H1 (cell line): ENCODE measurements at regions not wholly inside any gene's neighbourhood (a gene's known extent, or its start where the extent isn't known, plus 50 kb on each side); places are given as distances from the start of the nearest gene placed in this dataset.

Source experiments
- CTCF ChIA-PET: fragments of 300-600 bp; sonication (Branson Sonifier 250); formaldehyde crosslinking; loops from one replicate; lab custom pipeline; 2021; ENCODE audit not compliant: partially characterized antibody; lab: Charles Lee
- POLR2A ChIA-PET: fragments of 300-600 bp; sonication (Branson Sonifier 250); formaldehyde crosslinking; loops from one replicate; lab custom pipeline; 2021; ENCODE audit warnings: inconsistent platforms; ENCODE audit not compliant: partially characterized antibody; lab: Charles Lee
- DNase-seq, 2 experiments: peaks; one replicate each; pipeline versions ENCODE4 v3.0.0 to v3.0.0-alpha.2; 2010 to 2022; ENCODE audit warnings: low spot score in 2 of 2, low read depth in 1 of 2, mixed read lengths in 1 of 2
- FAIRE-seq: peaks from 2 replicates; lab custom pipeline; 2011; peaks lifted over from hg19 to GRCh38; lab: Jason Lieb, UNC
- H2AFZ ChIP-seq: 2 replicates; pipeline ENCODE4 v1.8.1; 2012; ENCODE audit warnings: low read length, inconsistent platforms
- H2AK5ac ChIP-seq: 2 replicates; pipeline ENCODE4 v1.6.1; 2013; ENCODE audit warnings: low read depth, low read length
- H2BK120ac ChIP-seq: replicated peaks from 2 replicates; pipeline ENCODE3; 2013; ENCODE audit warnings: low read depth, low read length, inconsistent platforms
- H2BK12ac ChIP-seq: 2 replicates; pipeline ENCODE4 v1.6.1; 2013; ENCODE audit warnings: low read depth, low read length
- H2BK15ac ChIP-seq: 2 replicates; pipeline ENCODE4 v1.6.1; 2013; ENCODE audit warnings: low read length
- H2BK20ac ChIP-seq: 2 replicates; pipeline ENCODE4 v1.6.1; 2013; ENCODE audit warnings: low read length
- H2BK5ac ChIP-seq: 2 replicates; pipeline ENCODE4 v1.6.1; 2013; ENCODE audit warnings: low read depth, low read length
- H3K14ac ChIP-seq: 2 replicates; pipeline ENCODE4 v1.6.1; 2013; ENCODE audit warnings: inconsistent platforms; ENCODE audit not compliant: insufficient read length
- H3K18ac ChIP-seq: 2 replicates; pipeline ENCODE4 v1.6.1; 2013; ENCODE audit warnings: low read length; ENCODE audit errors: extremely low read depth
- H3K23ac ChIP-seq: 2 replicates; pipeline ENCODE4 v1.6.1; 2013; ENCODE audit warnings: inconsistent platforms; ENCODE audit not compliant: insufficient read length
- H3K23me2 ChIP-seq: 2 replicates; pipeline ENCODE4 v1.6.1; 2013; ENCODE audit warnings: low read depth, low read length
- H3K27ac ChIP-seq: 2 replicates; pipeline ENCODE4 v1.6.1; 2011; ENCODE audit warnings: low read depth, low read length, inconsistent platforms
- H3K27me3 ChIP-seq, 4 experiments: replicated peaks in 1 of 4; 1 replicate in 1 of 4; 2 replicates in 3 of 4; pipeline versions ENCODE4 v1.6.1 to v1.8.1; 2011 to 2013; ENCODE audit warnings: low read length in 3 of 4, mild to moderate bottlenecking in 3 of 4, inconsistent platforms in 2 of 4, mixed read lengths in 2 of 4, moderate library complexity in 1 of 4; ENCODE audit not compliant: control insufficient read depth in 3 of 4, insufficient read depth in 3 of 4; ENCODE audit errors: extremely low read depth in 1 of 4
- H3K36me3 ChIP-seq, 4 experiments: 2 replicates each; pipeline versions ENCODE4 v1.6.1 to v1.8.1; 2011 to 2013; ENCODE audit warnings: mild to moderate bottlenecking in 4 of 4, low read length in 3 of 4, moderate library complexity in 2 of 4, control low read depth in 1 of 4, inconsistent platforms in 1 of 4; ENCODE audit not compliant: insufficient read depth in 4 of 4, control insufficient read depth in 2 of 4
- H3K4ac ChIP-seq: replicated peaks from 2 replicates; pipeline ENCODE3; 2013; ENCODE audit warnings: low read length, low read depth, mixed read lengths, inconsistent platforms; ENCODE audit not compliant: insufficient read length
- H3K4me1 ChIP-seq, 4 experiments: replicated peaks in 1 of 4; 1 replicate in 1 of 4; 2 replicates in 3 of 4; pipeline versions ENCODE4 v1.6.1 to v1.8.1; 2011 to 2013; ENCODE audit warnings: low read length in 3 of 4, inconsistent platforms in 2 of 4, mixed read lengths in 1 of 4; ENCODE audit not compliant: insufficient read depth in 4 of 4, control insufficient read depth in 3 of 4
- H3K4me2 ChIP-seq, 2 experiments: 2 replicates each; pipeline versions ENCODE4 v1.6.1 to v1.8.1; 2011 to 2013; ENCODE audit warnings: low read depth in 2 of 2, low read length in 2 of 2, control low read depth in 1 of 2, inconsistent platforms in 1 of 2, mild to moderate bottlenecking in 1 of 2; ENCODE audit not compliant: insufficient read depth in 1 of 2
- H3K4me3 ChIP-seq, 4 experiments: fragments of 200-600, 300-600 bp in 1 of 4; sonication (generic), shearing (Covaris generic), sonication (Bioruptor Twin) in 1 of 4; 2 replicates each; pipeline versions ENCODE4 v1.5.1 to v1.8.1; 2011 to 2016; ENCODE audit warnings: low read length in 4 of 4, low read depth in 3 of 4, control low read depth in 2 of 4, inconsistent platforms in 2 of 4, mild to moderate bottlenecking in 2 of 4, mixed read lengths in 1 of 4, moderate library complexity in 1 of 4; ENCODE audit not compliant: insufficient read depth in 2 of 4; ENCODE audit errors: extremely low read depth in 1 of 4
- H3K56ac ChIP-seq: replicated peaks from 2 replicates; pipeline ENCODE3; 2013; ENCODE audit warnings: low read depth, mild to moderate bottlenecking, mixed read lengths, low read length, inconsistent platforms; ENCODE audit not compliant: insufficient read length
- H3K79me1 ChIP-seq: 2 replicates; pipeline ENCODE4 v1.6.1; 2013; ENCODE audit warnings: low read depth, low read length, control low read depth
- H3K79me2 ChIP-seq, 2 experiments: 2 replicates each; pipeline versions ENCODE4 v1.6.1 to v1.8.1; 2012 to 2013; ENCODE audit warnings: low read length in 2 of 2, mild to moderate bottlenecking in 2 of 2, inconsistent platforms in 1 of 2; ENCODE audit not compliant: insufficient read depth in 2 of 2, control insufficient read depth in 1 of 2
- H3K9ac ChIP-seq, 4 experiments: replicated peaks in 1 of 4; 1 replicate in 1 of 4; 2 replicates in 3 of 4; pipeline versions ENCODE4 v1.6.1 to v1.8.1; 2011 to 2013; ENCODE audit warnings: low read depth in 3 of 4, low read length in 3 of 4, control low read depth in 2 of 4, mild to moderate bottlenecking in 2 of 4, moderate library complexity in 2 of 4, inconsistent platforms in 1 of 4; ENCODE audit errors: extremely low read depth in 1 of 4
- H3K9me3 ChIP-seq, 2 experiments: 2 replicates each; pipeline versions ENCODE4 v1.6.1 to v1.8.1; 2012 to 2013; ENCODE audit warnings: mild to moderate bottlenecking in 2 of 2, moderate library complexity in 2 of 2, control low read depth in 1 of 2, inconsistent platforms in 1 of 2, low read depth in 1 of 2, low read length in 1 of 2, mixed read lengths in 1 of 2; ENCODE audit not compliant: insufficient read depth in 2 of 2
- H4K20me1 ChIP-seq, 2 experiments: replicated peaks in 1 of 2; 2 replicates each; pipeline versions ENCODE3 to v1.8.1; 2011 to 2013; ENCODE audit warnings: inconsistent platforms in 2 of 2, low read length in 2 of 2, mild to moderate bottlenecking in 1 of 2; ENCODE audit not compliant: insufficient read depth in 2 of 2, control insufficient read depth in 1 of 2
- H4K5ac ChIP-seq: 2 replicates; pipeline ENCODE4 v1.6.1; 2013; ENCODE audit warnings: low read length, low read depth, mixed read lengths, inconsistent platforms; ENCODE audit not compliant: insufficient read length
- H4K8ac ChIP-seq: 2 replicates; pipeline ENCODE4 v1.8.0; 2013; ENCODE audit warnings: mild to moderate bottlenecking, moderate library complexity, low read length, inconsistent platforms; ENCODE audit not compliant: insufficient read depth; ENCODE audit errors: extremely low read depth
- H4K91ac ChIP-seq: replicated peaks from 2 replicates; pipeline ENCODE3; 2013; ENCODE audit warnings: low read length, mixed read lengths, inconsistent platforms; ENCODE audit not compliant: insufficient read length
- CBX5 ChIP-seq: fragments of 300-800, 300-1000 bp; sonication (generic); IDR thresholded peaks from 2 replicates; pipeline ENCODE4 v1.7.1; 2016; ENCODE audit warnings: antibody characterized with exemption, low read length, low read depth
- CBX8 ChIP-seq: fragments of 300-800, 300-1000 bp; sonication (generic); IDR thresholded peaks from 2 replicates; pipeline ENCODE4 v1.7.1; 2016; ENCODE audit warnings: low read depth, low read length, borderline replicate concordance
- PHF8 ChIP-seq: fragments of 200-600 bp; sonication (generic); conservative IDR thresholded peaks from 2 replicates; pipeline ENCODE4 v1.7.1; 2012; ENCODE audit warnings: low read depth, mild to moderate bottlenecking, inconsistent platforms, low read length, moderate library complexity
- POU5F1 ChIP-seq: IDR thresholded peaks from 2 replicates; pipeline ENCODE4 v1.6.1; 2011; ENCODE audit warnings: low read depth, mild to moderate bottlenecking, low read length, moderate library complexity
- TEAD4 ChIP-seq: IDR thresholded peaks from 2 replicates; pipeline ENCODE4 v1.6.1; 2012; ENCODE audit warnings: low read depth, low read length, inconsistent platforms, mixed read lengths
- TF ChIP-seq, protein P1 (sequence below): IDR thresholded peaks from 2 replicates; pipeline ENCODE4 v1.6.1; 2012; ENCODE audit warnings: inconsistent platforms

GRCh38 chr6:147087641-147088040 lies 116.6 kb upstream of the STXBP5 start:
- no peak overlapping the region for H3K9ac ChIP-seq
- ChIA-PET POLR2A (no interaction called here), CTCF (no interaction called here)
- no peak for TF ChIP-seq POU5F1
- no peak for TF ChIP-seq TEAD4
- no peak for TF ChIP-seq CBX5
- TF ChIP-seq CBX8, result no peak
- TF ChIP-seq, protein P1, sequence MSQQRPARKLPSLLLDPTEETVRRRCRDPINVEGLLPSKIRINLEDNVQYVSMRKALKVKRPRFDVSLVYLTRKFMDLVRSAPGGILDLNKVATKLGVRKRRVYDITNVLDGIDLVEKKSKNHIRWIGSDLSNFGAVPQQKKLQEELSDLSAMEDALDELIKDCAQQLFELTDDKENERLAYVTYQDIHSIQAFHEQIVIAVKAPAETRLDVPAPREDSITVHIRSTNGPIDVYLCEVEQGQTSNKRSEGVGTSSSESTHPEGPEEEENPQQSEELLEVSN, result no peak
- no peak for TF ChIP-seq PHF8

More at GRCh38 chr6:147087641-147088040, 116.6 kb upstream of the STXBP5 start:
- Histone ChIP-seq H3K4me1 (no peaks in the 10 kb centered on the region), H3K27me3 (peaks cover 0 to 1% (median 0%) of the 10 kb centered on the region in 4 experiments; a peak in 1 of 7 replicates), H3K14ac (no peak overlapping the region), H3K9me3 (no peaks in the 10 kb centered on the region), H2BK120ac (no peak overlapping the region), H3K4me2 (no peak overlapping the region), H4K91ac (no peak overlapping the region), H3K4me3 (no peak overlapping the region), H3K4ac (no peak overlapping the region), H4K5ac (no peak overlapping the region), H2AK5ac (no peak overlapping the region), H3K79me1 (no peaks in the 10 kb centered on the region), H4K8ac (no peak overlapping the region), H2AFZ (no peak overlapping the region), H3K56ac (no peak overlapping the region), H3K36me3 (no peaks in the 10 kb centered on the region), H3K18ac (no peak overlapping the region), H4K20me1 (no peaks in the 10 kb centered on the region), H3K27ac (no peak overlapping the region), H3K79me2 (no peaks in the 10 kb centered on the region), H2BK5ac (no peak overlapping the region), H2BK12ac (no peak overlapping the region), H2BK20ac (no peak overlapping the region), H2BK15ac (no peak overlapping the region), H3K23me2 (no peaks in the 10 kb centered on the region), H3K23ac (no peak overlapping the region)
- no peak for FAIRE-seq
- no peak for DNase-seq
